NCI-H748 treated with DMSO at 0.1 percent for 48 hours (cell line): ENCODE measurements at regions not wholly inside any gene's neighbourhood (a gene's known extent, or its start where the extent isn't known, plus 50 kb on each side); places are given as distances from the start of the nearest gene placed in this dataset.
A peak's percentile ranks its signal among the peaks of the same experiment; 100 is the strongest.

Experiments
- DNase-seq: peaks from one replicate; lab custom pipeline; 2025; lab: John Stamatoyannopoulos, UW

GRCh38 chr12:69062621-69063237 lies 129.8 kb upstream of the CPM start:
- no peak for DNase-seq

GRCh38 chr12:69064734-69065443 lies 131.9 kb upstream of the CPM start:
- no peak for DNase-seq

- peak; percentile 64 for DNase-seq
Measured at GRCh38 chr12:69065775-69066174, 132.8 kb upstream of the CPM start.

- no peak for DNase-seq
Measured at GRCh38 chr12:69066492-69067373, 133.8 kb upstream of the CPM start.

- DNase-seq = no peak
Measured at GRCh38 chr12:69067713-69068112, 134.7 kb upstream of the CPM start.

- DNase-seq = no peak
Measured at GRCh38 chr12:69068448-69068847, 135.5 kb upstream of the CPM start.

- no peak for DNase-seq
Measured at GRCh38 chr12:69069479-69069878, 136.5 kb upstream of the CPM start.

GRCh38 chr12:69070319-69071090 lies 137.5 kb upstream of the CPM start:
- peak; percentile 14 for DNase-seq

- no peak for DNase-seq
Measured at GRCh38 chr12:69071091-69071370, 138.1 kb upstream of the CPM start.

- DNase-seq = no peak
Measured at GRCh38 chr12:69073035-69073434, 140.1 kb upstream of the CPM start.

GRCh38 chr12:69074556-69075349 lies 141.8 kb upstream of the CPM start:
- no peak for DNase-seq

GRCh38 chr12:69083689-69084088 lies 150.7 kb upstream of the CPM start:
- DNase-seq = no peak

GRCh38 chr12:69084816-69085378 lies 151.9 kb upstream of the CPM start:
- no peak for DNase-seq

- no peak for DNase-seq
Measured at GRCh38 chr12:69085852-69086251, 152.9 kb upstream of the CPM start.

GRCh38 chr12:69087986-69088385 lies 151.4 kb upstream of the CPSF6 start:
- no peak for DNase-seq

- no peak for DNase-seq
Measured at GRCh38 chr12:69090722-69091121, 148.6 kb upstream of the CPSF6 start.

GRCh38 chr12:69091442-69092017 lies 147.8 kb upstream of the CPSF6 start:
- no peak for DNase-seq

GRCh38 chr12:69092137-69092536 lies 147.2 kb upstream of the CPSF6 start:
- no peak for DNase-seq

- no peak for DNase-seq
Measured at GRCh38 chr12:69094606-69095216, 144.7 kb upstream of the CPSF6 start.

- DNase-seq = no peak
Measured at GRCh38 chr12:69095765-69096477, 143.4 kb upstream of the CPSF6 start.
